Occipital lobe (tissue), 1 donor: ENCODE measurements at regions not wholly inside any gene's neighbourhood (a gene's known extent, or its start where the extent isn't known, plus 50 kb on each side); places are given as distances from the start of the nearest gene placed in this dataset.

Experiments used
- DNase-seq: peaks from one replicate; lab custom pipeline; 2025; lab: John Stamatoyannopoulos, UW

GRCh38 chr20:11553603-11554002 lies 364.1 kb upstream of the BTBD3 start:
- no peak for DNase-seq

- DNase-seq, result no peak
Measured at GRCh38 chr20:11555510-11555909, 362.2 kb upstream of the BTBD3 start.

- no peak for DNase-seq
Measured at GRCh38 chr20:11556410-11556809, 361.3 kb upstream of the BTBD3 start.

- no peak for DNase-seq
Measured at GRCh38 chr20:11564491-11564890, 353.2 kb upstream of the BTBD3 start.

- DNase-seq, result no peak
Measured at GRCh38 chr20:11569163-11569562, 348.5 kb upstream of the BTBD3 start.

- no peak for DNase-seq
Measured at GRCh38 chr20:11573507-11573906, 344.2 kb upstream of the BTBD3 start.

GRCh38 chr20:11581271-11581670 lies 336.4 kb upstream of the BTBD3 start:
- no peak for DNase-seq

- no peak for DNase-seq
Measured at GRCh38 chr20:11582060-11582459, 335.6 kb upstream of the BTBD3 start.

GRCh38 chr20:11585752-11586352 lies 331.8 kb upstream of the BTBD3 start:
- DNase-seq, result no peak

- no peak for DNase-seq
Measured at GRCh38 chr20:11588875-11589274, 328.8 kb upstream of the BTBD3 start.

GRCh38 chr20:11591965-11592364 lies 325.7 kb upstream of the BTBD3 start:
- no peak for DNase-seq

- no peak for DNase-seq
Measured at GRCh38 chr20:11604339-11604738, 313.4 kb upstream of the BTBD3 start.

- no peak for DNase-seq
Measured at GRCh38 chr20:11607047-11607446, 310.6 kb upstream of the BTBD3 start.

- no peak for DNase-seq
Measured at GRCh38 chr20:11608736-11609135, 309.0 kb upstream of the BTBD3 start.

GRCh38 chr20:11624704-11625103 lies 293.0 kb upstream of the BTBD3 start:
- DNase-seq, result no peak

GRCh38 chr20:11626551-11626950 lies 291.1 kb upstream of the BTBD3 start:
- no peak for DNase-seq

GRCh38 chr20:11642866-11643265 lies 274.8 kb upstream of the BTBD3 start:
- no peak for DNase-seq

GRCh38 chr20:11646359-11646758 lies 271.3 kb upstream of the BTBD3 start:
- no peak for DNase-seq

GRCh38 chr20:11650566-11650965 lies 267.1 kb upstream of the BTBD3 start:
- no peak for DNase-seq

GRCh38 chr20:11651138-11651537 lies 266.6 kb upstream of the BTBD3 start:
- no peak for DNase-seq

- DNase-seq, result no peak
Measured at GRCh38 chr20:11651647-11652046, 266.0 kb upstream of the BTBD3 start.

- no peak for DNase-seq
Measured at GRCh38 chr20:11652128-11652527, 265.6 kb upstream of the BTBD3 start.

- no peak for DNase-seq
Measured at GRCh38 chr20:11654766-11655165, 262.9 kb upstream of the BTBD3 start.

GRCh38 chr20:11660673-11661072 lies 257.0 kb upstream of the BTBD3 start:
- DNase-seq, result no peak
